ENCODE measurements at regions not wholly inside any gene's neighbourhood (a gene's known extent, or its start where the extent isn't known, plus 50 kb on each side); places are given as distances from the start of the nearest gene placed in this dataset.

DNA sequence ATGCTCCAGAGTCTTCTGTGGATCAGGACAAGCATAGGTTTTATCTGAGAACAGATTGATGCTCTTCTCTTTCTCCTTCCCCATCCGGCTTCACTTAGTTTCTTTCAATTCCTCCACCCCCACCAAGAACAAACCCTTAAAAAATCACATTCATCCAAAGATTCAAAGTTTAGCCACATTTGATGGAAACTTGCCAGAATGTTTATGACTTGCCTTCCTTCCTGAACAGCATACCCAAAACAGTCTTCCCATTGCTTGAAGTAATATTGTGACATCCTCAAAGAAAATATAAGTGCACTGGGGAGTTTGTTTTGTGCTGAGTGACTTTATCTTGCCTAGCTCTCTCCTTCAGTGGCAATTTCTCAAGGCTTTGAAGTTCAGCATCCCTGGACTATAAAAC, 83.0 kb downstream of the MAGEB17 start:
- Histone ChIP-seq H3K36me3 (no peaks in the 10 kb centered on the region), H3K9me3 (replicated peaks) (no peaks in the 10 kb centered on the region), H3K27ac (replicated peaks) (no peak overlapping the region), H3K4me1 (no peaks in the 10 kb centered on the region), H3K4me3 (no peak overlapping the region), H3K27me3 (ENCODE audit: low read depth) (no peaks in the 10 kb centered on the region)
- intact Hi-C loops (cut with micrococcal nuclease), result no loop called here
- no peak for DNase-seq
- no peak for TF ChIP-seq CTCF (IDR thresholded peaks at IDR 0.05; ENCODE audit: borderline replicate concordance)

DNA sequence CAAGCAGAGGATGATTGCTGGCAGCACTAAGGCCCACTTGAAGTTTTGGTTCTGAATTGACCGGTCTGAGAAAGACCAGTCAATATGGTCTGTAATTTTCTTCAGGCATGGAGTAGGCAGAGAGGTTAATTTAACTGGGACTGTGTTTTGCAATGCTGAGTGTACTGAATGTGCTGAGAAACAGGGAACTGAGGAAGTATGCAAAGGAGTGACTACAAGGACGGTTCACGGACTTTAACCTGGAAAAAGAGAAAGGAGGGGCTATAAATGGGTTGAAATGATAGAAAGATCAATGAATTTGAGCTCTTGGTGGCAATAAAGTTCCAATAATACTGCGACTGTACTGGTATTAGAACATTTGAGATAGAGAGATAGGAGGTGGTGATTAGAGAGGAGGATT, 84.5 kb downstream of the MAGEB17 start:
- Histone ChIP-seq H3K4me3 (no peak overlapping the region), H3K27ac (replicated peaks) (no peak overlapping the region), H3K27me3 (ENCODE audit: low read depth) (no peaks in the 10 kb centered on the region), H3K36me3 (no peaks in the 10 kb centered on the region), H3K9me3 (replicated peaks) (no peaks in the 10 kb centered on the region), H3K4me1 (no peaks in the 10 kb centered on the region)
- no peak for TF ChIP-seq CTCF (IDR thresholded peaks at IDR 0.05; ENCODE audit: borderline replicate concordance)
- no peak for DNase-seq
- intact Hi-C loops (cut with micrococcal nuclease), result no loop called here

DNA sequence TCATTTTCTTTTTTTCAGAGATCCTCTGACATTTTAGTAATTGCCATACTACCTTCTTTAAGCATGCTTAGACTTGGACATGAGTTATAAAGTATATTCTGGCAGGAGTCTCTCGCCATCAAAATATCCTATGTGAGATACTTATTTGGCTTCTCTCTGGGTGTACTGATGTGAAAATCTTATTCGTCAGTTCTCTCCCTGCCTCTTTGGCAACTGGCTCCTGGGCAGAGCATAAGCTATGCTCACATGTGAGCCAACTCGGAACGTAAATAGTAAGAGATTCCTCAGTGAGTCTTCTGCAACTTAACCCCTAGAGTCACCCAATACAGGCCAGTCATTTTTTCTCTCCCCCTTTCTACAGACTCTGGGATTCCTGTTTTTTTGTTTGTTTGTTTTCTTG, 91.6 kb downstream of the MAGEB17 start:
- no peaks in the 10 kb centered on the region for H3K4me1 ChIP-seq
- no peak overlapping the region for H3K4me3 ChIP-seq
- DNase-seq, result no peak
- no peaks in the 10 kb centered on the region for H3K36me3 ChIP-seq
- no peaks in the 10 kb centered on the region for H3K27me3 ChIP-seq (ENCODE audit: low read depth)
- no peak overlapping the region for H3K27ac ChIP-seq (replicated peaks)
- H3K9me3 ChIP-seq (replicated peaks), result no peaks in the 10 kb centered on the region
- intact Hi-C loops (cut with micrococcal nuclease), result no loop called here
- TF ChIP-seq CTCF (IDR thresholded peaks at IDR 0.05; ENCODE audit: borderline replicate concordance), result no peak

DNA sequence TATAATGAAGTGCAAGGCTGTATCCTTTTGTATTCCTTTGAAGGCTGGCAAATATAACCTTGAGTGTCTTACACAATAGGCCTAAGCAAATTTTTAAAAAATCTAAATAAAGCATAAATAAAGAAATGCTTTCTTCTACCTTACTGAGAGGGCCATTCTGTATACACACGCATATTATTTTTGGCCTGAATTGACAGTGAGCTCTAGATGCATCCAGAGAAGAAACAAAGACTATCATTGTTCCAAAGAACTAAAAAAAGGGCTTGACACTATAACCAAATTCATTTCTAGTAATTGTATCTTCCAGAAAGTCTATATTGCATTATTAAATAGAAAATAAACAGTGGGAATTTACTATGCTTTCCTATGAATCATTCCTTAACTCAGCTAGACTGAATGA, 100.2 kb downstream of the MAGEB17 start:
- Histone ChIP-seq H3K4me3 (no peak overlapping the region), H3K27me3 (ENCODE audit: low read depth) (no peaks in the 10 kb centered on the region), H3K4me1 (no peaks in the 10 kb centered on the region), H3K36me3 (no peaks in the 10 kb centered on the region), H3K27ac (replicated peaks) (no peak overlapping the region), H3K9me3 (replicated peaks) (peaks cover 3% of the 10 kb centered on the region)
- TF ChIP-seq CTCF (IDR thresholded peaks at IDR 0.05; ENCODE audit: borderline replicate concordance), result no peak
- intact Hi-C loops (cut with micrococcal nuclease), result no loop called here
- no peak for DNase-seq

GRCh38 chrX:16268206-16268605, 100.9 kb downstream of the MAGEB17 start:
- Histone ChIP-seq H3K36me3 (no peaks in the 10 kb centered on the region), H3K27ac (replicated peaks) (no peak overlapping the region), H3K27me3 (ENCODE audit: low read depth) (no peaks in the 10 kb centered on the region), H3K4me3 (no peak overlapping the region), H3K9me3 (replicated peaks) (peaks cover 3% of the 10 kb centered on the region), H3K4me1 (no peaks in the 10 kb centered on the region)
- no peak for TF ChIP-seq CTCF (IDR thresholded peaks at IDR 0.05; ENCODE audit: borderline replicate concordance)
- no peak for DNase-seq
- intact Hi-C loops (cut with micrococcal nuclease), result no loop called here

- H3K9me3 ChIP-seq (replicated peaks), result no peaks in the 10 kb centered on the region
- intact Hi-C loops (cut with micrococcal nuclease), result no loop called here
- H3K27me3 ChIP-seq (ENCODE audit: low read depth), result no peaks in the 10 kb centered on the region
- H3K36me3 ChIP-seq, result no peaks in the 10 kb centered on the region
- no peak for DNase-seq
- no peak for TF ChIP-seq CTCF (IDR thresholded peaks at IDR 0.05; ENCODE audit: borderline replicate concordance)
- H3K27ac ChIP-seq (replicated peaks), result no peak overlapping the region
- H3K4me1 ChIP-seq, result no peaks in the 10 kb centered on the region
- H3K4me3 ChIP-seq, result no peak overlapping the region
These were observed 111.6 kb downstream of the MAGEB17 start for GRCh38 chrX:16278927-16279326.
